Myocyte (in vitro differentiated cells): ENCODE measurements at regions not wholly inside any gene's neighbourhood (a gene's known extent, or its start where the extent isn't known, plus 50 kb on each side); places are given as distances from the start of the nearest gene placed in this dataset.

Experiments
- DNase-seq: peaks from one replicate; pipeline ENCODE4 v3.0.0-alpha.2; 2012; ENCODE audit warnings: low read depth

GRCh38 chr16:64254443-64255367 is 867.2 kb downstream of the CDH11 start:
- no peak for DNase-seq

- peak; percentile 55 for DNase-seq
These were observed 868.3 kb downstream of the CDH11 start for GRCh38 chr16:64253525-64253924.

GRCh38 chr16:64253096-64253495 is 868.8 kb downstream of the CDH11 start:
- no peak for DNase-seq

GRCh38 chr16:64251742-64252141 is 870.1 kb downstream of the CDH11 start:
- peak; percentile 57 for DNase-seq

- DNase-seq, result peak; percentile 78
These were observed 871.0 kb downstream of the CDH11 start for GRCh38 chr16:64250866-64251265.

- no peak for DNase-seq
These were observed 879.4 kb downstream of the CDH11 start for GRCh38 chr16:64242492-64242891.

GRCh38 chr16:64240586-64240985 is 881.3 kb downstream of the CDH11 start:
- no peak for DNase-seq

- DNase-seq, result no peak
These were observed 883.3 kb downstream of the CDH11 start for GRCh38 chr16:64238571-64238970.

GRCh38 chr16:64236316-64236715 is 885.5 kb downstream of the CDH11 start:
- DNase-seq, result no peak

- DNase-seq, result peak; percentile 90
These were observed 887.7 kb downstream of the CDH11 start for GRCh38 chr16:64234200-64234599.

GRCh38 chr16:64225696-64226095 is 896.2 kb downstream of the CDH11 start:
- DNase-seq, result no peak

GRCh38 chr16:64225036-64225435 is 896.8 kb downstream of the CDH11 start:
- no peak for DNase-seq

- DNase-seq, result no peak
These were observed 903.9 kb downstream of the CDH11 start for GRCh38 chr16:64217789-64218535.

- DNase-seq, result no peak
These were observed 906.1 kb downstream of the CDH11 start for GRCh38 chr16:64215730-64216129.

- DNase-seq, result no peak
These were observed 910.5 kb downstream of the CDH11 start for GRCh38 chr16:64211331-64211730.

- peak; percentile 50 for DNase-seq
These were observed 915.0 kb downstream of the CDH11 start for GRCh38 chr16:64206862-64207261.

- DNase-seq, result no peak
These were observed 918.7 kb downstream of the CDH11 start for GRCh38 chr16:64203126-64203525.

- DNase-seq, result no peak
These were observed 919.3 kb downstream of the CDH11 start for GRCh38 chr16:64202571-64202970.

GRCh38 chr16:64196444-64196843 is 925.4 kb downstream of the CDH11 start:
- no peak for DNase-seq

GRCh38 chr16:64185954-64186353 is 935.9 kb downstream of the CDH11 start:
- no peak for DNase-seq

- DNase-seq, result no peak
These were observed 937.7 kb downstream of the CDH11 start for GRCh38 chr16:64184156-64184555.

- no peak for DNase-seq
These were observed 938.9 kb downstream of the CDH11 start for GRCh38 chr16:64182985-64183384.
